ENCODE measurements at regions not wholly inside any gene's neighbourhood (a gene's known extent, or its start where the extent isn't known, plus 50 kb on each side); places are given as distances from the start of the nearest gene placed in this dataset.

DNA sequence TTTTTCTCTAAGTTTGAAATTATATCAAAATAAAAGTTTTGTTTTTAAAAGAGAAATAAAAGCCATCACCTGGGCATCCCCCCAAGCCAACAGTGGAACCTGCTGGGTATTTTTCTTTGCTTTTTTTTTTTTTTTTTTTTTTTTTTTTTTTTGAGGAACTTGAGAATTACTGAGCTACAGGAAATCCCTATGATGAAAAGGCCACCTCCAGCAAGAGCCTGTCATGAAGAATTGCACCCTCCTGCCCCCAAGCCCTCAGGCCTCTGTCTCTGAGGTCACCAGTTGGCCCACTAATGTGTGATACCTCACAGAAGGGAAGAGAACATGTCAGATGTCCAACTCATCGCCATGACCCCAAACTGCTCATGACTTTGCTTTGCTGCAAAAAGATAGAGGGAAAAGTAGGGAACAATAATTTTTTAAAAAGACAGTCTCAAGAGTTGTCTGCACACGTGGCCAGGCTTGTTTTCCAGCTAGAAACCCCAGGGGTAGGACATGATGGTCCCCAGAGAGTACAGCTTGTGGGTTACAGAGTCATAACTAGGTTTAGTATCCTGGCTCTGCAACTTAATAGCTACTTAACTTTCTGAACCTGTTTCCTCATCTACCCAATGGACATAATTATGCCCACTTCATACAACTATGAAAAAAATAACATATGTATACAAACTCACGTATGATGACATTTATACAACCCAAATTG, 124.3 kb upstream of the EGLN3 start:
- Histone ChIP-seq H3K27ac (ENCODE audit: low read depth, low read length) (no peak overlapping the region), H3K4me1 (ENCODE audit: control insufficient read depth, insufficient read depth, low read length) (no peaks in the 10 kb centered on the region), H3K4me3 (ENCODE audit: low read depth, low read length) (no peak overlapping the region), H3K27me3 (ENCODE audit: control insufficient read depth, insufficient read depth, low read length) (no peaks in the 10 kb centered on the region), H3K9ac (ENCODE audit: low read depth, low read length) (no peak overlapping the region), H3K9me3 (ENCODE audit: control insufficient read depth, insufficient read depth, low read length) (no peaks in the 10 kb centered on the region), H3K36me3 (ENCODE audit: control insufficient read depth, insufficient read depth, low read length) (no peaks in the 10 kb centered on the region)

- Histone ChIP-seq H3K27me3 (ENCODE audit: control insufficient read depth, insufficient read depth, low read length) (no peaks in the 10 kb centered on the region), H3K27ac (ENCODE audit: low read depth, low read length) (no peak overlapping the region), H3K9me3 (ENCODE audit: control insufficient read depth, insufficient read depth, low read length) (no peaks in the 10 kb centered on the region), H3K9ac (ENCODE audit: low read depth, low read length) (no peak overlapping the region), H3K4me1 (ENCODE audit: control insufficient read depth, insufficient read depth, low read length) (no peaks in the 10 kb centered on the region), H3K36me3 (ENCODE audit: control insufficient read depth, insufficient read depth, low read length) (no peaks in the 10 kb centered on the region), H3K4me3 (ENCODE audit: low read depth, low read length) (no peak overlapping the region)
These were observed 122.0 kb upstream of the EGLN3 start for GRCh38 chr14:34072921-34073320.

GRCh38 chr14:34072401-34072800, 121.5 kb upstream of the EGLN3 start:
- Histone ChIP-seq H3K4me1 (ENCODE audit: control insufficient read depth, insufficient read depth, low read length) (no peaks in the 10 kb centered on the region), H3K9ac (ENCODE audit: low read depth, low read length) (no peak overlapping the region), H3K27me3 (ENCODE audit: control insufficient read depth, insufficient read depth, low read length) (no peaks in the 10 kb centered on the region), H3K36me3 (ENCODE audit: control insufficient read depth, insufficient read depth, low read length) (no peaks in the 10 kb centered on the region), H3K9me3 (ENCODE audit: control insufficient read depth, insufficient read depth, low read length) (no peaks in the 10 kb centered on the region), H3K4me3 (ENCODE audit: low read depth, low read length) (no peak overlapping the region), H3K27ac (ENCODE audit: low read depth, low read length) (no peak overlapping the region)

DNA sequence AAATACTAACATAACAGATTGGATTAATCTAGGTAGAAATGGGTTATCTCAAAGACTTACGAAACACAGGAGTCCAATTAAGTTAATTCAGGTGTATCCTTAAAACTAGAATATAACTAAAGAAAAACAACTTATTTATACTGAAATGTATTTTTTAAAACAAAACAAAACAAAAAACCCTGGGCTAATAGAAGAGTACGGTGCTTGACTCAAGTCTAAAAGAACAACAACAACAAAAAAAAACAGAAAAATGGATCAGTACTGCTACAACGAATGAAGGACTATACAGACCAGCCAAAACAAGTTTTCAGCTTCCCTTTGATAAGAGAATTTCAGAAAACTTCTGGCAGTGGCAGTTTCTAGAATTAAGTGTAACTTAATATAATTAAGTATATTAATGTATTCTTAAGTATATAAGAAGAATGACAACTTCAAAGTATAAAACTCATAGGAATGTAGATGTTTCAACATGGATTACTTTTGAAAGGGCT, 120.1 kb upstream of the EGLN3 start:
- H3K9ac ChIP-seq (ENCODE audit: low read depth, low read length): no peak overlapping the region

GRCh38 chr14:34069854-34070582, 119.1 kb upstream of the EGLN3 start:
- H3K4me3 ChIP-seq (ENCODE audit: low read depth, low read length): no peak overlapping the region

More for the DNA sequence above, 120.1 kb upstream of the EGLN3 start:
- Histone ChIP-seq H3K27ac (ENCODE audit: low read depth, low read length) (no peak overlapping the region), H3K4me3 (ENCODE audit: low read depth, low read length) (no peak overlapping the region), H3K27me3 (ENCODE audit: control insufficient read depth, insufficient read depth, low read length) (no peaks in the 10 kb centered on the region), H3K4me1 (ENCODE audit: control insufficient read depth, insufficient read depth, low read length) (no peaks in the 10 kb centered on the region), H3K36me3 (ENCODE audit: control insufficient read depth, insufficient read depth, low read length) (no peaks in the 10 kb centered on the region), H3K9me3 (ENCODE audit: control insufficient read depth, insufficient read depth, low read length) (no peaks in the 10 kb centered on the region)

DNA sequence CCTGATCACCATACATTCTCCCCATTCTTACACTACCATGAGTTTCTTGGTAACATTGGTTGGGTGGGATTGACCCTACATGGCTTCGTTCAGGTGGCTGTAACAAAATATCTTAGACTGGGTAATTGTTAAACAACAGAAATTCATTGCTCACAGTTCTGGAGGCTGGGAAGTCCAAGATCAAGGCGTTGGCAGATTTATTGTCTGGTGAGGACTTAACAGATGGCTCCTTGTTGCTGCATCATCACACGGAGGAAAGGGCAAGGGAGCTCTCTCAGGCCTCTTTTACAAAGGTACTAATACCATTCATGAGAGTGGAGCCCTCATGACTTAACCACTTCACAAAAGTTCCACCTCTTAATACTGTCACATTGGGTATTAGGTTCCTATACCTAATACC, 116.7 kb upstream of the EGLN3 start:
- Histone ChIP-seq H3K36me3 (ENCODE audit: control insufficient read depth, insufficient read depth, low read length) (no peaks in the 10 kb centered on the region), H3K4me1 (ENCODE audit: control insufficient read depth, insufficient read depth, low read length) (no peaks in the 10 kb centered on the region), H3K4me3 (ENCODE audit: low read depth, low read length) (no peak overlapping the region), H3K9ac (ENCODE audit: low read depth, low read length) (no peak overlapping the region), H3K27me3 (ENCODE audit: control insufficient read depth, insufficient read depth, low read length) (no peaks in the 10 kb centered on the region), H3K27ac (ENCODE audit: low read depth, low read length) (no peak overlapping the region), H3K9me3 (ENCODE audit: control insufficient read depth, insufficient read depth, low read length) (no peaks in the 10 kb centered on the region)

More at GRCh38 chr14:34069854-34070582, 119.1 kb upstream of the EGLN3 start:
- H3K9ac ChIP-seq (ENCODE audit: low read depth, low read length): no peak overlapping the region
- no peaks in the 10 kb centered on the region for H3K27me3 ChIP-seq (ENCODE audit: control insufficient read depth, insufficient read depth, low read length)
- no peaks in the 10 kb centered on the region for H3K36me3 ChIP-seq (ENCODE audit: control insufficient read depth, insufficient read depth, low read length)
- H3K27ac ChIP-seq (ENCODE audit: low read depth, low read length): no peak overlapping the region
- H3K9me3 ChIP-seq (ENCODE audit: control insufficient read depth, insufficient read depth, low read length): no peaks in the 10 kb centered on the region
- H3K4me1 ChIP-seq (ENCODE audit: control insufficient read depth, insufficient read depth, low read length): no peaks in the 10 kb centered on the region

- H3K9me3 ChIP-seq (ENCODE audit: control insufficient read depth, insufficient read depth, low read length): no peaks in the 10 kb centered on the region
- H3K9ac ChIP-seq (ENCODE audit: low read depth, low read length): no peak overlapping the region
- no peaks in the 10 kb centered on the region for H3K36me3 ChIP-seq (ENCODE audit: control insufficient read depth, insufficient read depth, low read length)
- H3K4me3 ChIP-seq (ENCODE audit: low read depth, low read length): no peak overlapping the region
- H3K4me1 ChIP-seq (ENCODE audit: control insufficient read depth, insufficient read depth, low read length): peaks cover 5% of the 10 kb centered on the region; the same call in 1 of the 2 replicates
- peaks cover 8% of the 10 kb centered on the region for H3K27me3 ChIP-seq (ENCODE audit: control insufficient read depth, insufficient read depth, low read length)
- no peak overlapping the region for H3K27ac ChIP-seq (ENCODE audit: low read depth, low read length)
These were observed 115.0 kb upstream of the EGLN3 start for GRCh38 chr14:34065690-34066391.

GRCh38 chr14:34065236-34065635, 114.4 kb upstream of the EGLN3 start:
- Histone ChIP-seq H3K27me3 (ENCODE audit: control insufficient read depth, insufficient read depth, low read length) (peaks cover 13% of the 10 kb centered on the region), H3K36me3 (ENCODE audit: control insufficient read depth, insufficient read depth, low read length) (no peaks in the 10 kb centered on the region), H3K4me3 (ENCODE audit: low read depth, low read length) (no peak overlapping the region), H3K9ac (ENCODE audit: low read depth, low read length) (no peak overlapping the region), H3K4me1 (ENCODE audit: control insufficient read depth, insufficient read depth, low read length) (peaks cover 9% of the 10 kb centered on the region; the same call in 1 of the 2 replicates), H3K9me3 (ENCODE audit: control insufficient read depth, insufficient read depth, low read length) (no peaks in the 10 kb centered on the region), H3K27ac (ENCODE audit: low read depth, low read length) (no peak overlapping the region)

DNA sequence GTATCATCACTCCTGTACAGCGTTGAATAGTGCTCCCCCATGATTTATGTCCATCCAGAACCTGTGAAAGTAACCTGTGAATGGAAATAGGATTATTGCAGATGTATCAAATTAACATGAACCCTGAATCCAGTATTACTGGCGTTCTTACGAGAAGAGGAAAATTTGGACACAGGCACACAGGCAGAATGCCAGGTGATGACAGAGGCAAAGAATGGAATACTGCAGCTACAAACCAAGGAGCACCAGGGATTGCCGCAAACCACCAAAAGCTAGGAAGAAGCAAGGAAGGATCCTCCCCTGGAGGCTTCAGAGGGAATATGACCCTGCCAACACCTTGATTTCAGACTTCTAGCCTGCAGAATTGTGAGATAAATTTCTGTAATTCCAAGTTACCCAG, 113.5 kb upstream of the EGLN3 start:
- H3K4me3 ChIP-seq (ENCODE audit: low read depth, low read length): no peak overlapping the region
- no peaks in the 10 kb centered on the region for H3K9me3 ChIP-seq (ENCODE audit: control insufficient read depth, insufficient read depth, low read length)
- H3K36me3 ChIP-seq (ENCODE audit: control insufficient read depth, insufficient read depth, low read length): no peaks in the 10 kb centered on the region
- H3K4me1 ChIP-seq (ENCODE audit: control insufficient read depth, insufficient read depth, low read length): peaks cover 14% of the 10 kb centered on the region
- no peak overlapping the region for H3K27ac ChIP-seq (ENCODE audit: low read depth, low read length)
- H3K27me3 ChIP-seq (ENCODE audit: control insufficient read depth, insufficient read depth, low read length): peaks cover 19% of the 10 kb centered on the region
- H3K9ac ChIP-seq (ENCODE audit: low read depth, low read length): no peak overlapping the region

DNA sequence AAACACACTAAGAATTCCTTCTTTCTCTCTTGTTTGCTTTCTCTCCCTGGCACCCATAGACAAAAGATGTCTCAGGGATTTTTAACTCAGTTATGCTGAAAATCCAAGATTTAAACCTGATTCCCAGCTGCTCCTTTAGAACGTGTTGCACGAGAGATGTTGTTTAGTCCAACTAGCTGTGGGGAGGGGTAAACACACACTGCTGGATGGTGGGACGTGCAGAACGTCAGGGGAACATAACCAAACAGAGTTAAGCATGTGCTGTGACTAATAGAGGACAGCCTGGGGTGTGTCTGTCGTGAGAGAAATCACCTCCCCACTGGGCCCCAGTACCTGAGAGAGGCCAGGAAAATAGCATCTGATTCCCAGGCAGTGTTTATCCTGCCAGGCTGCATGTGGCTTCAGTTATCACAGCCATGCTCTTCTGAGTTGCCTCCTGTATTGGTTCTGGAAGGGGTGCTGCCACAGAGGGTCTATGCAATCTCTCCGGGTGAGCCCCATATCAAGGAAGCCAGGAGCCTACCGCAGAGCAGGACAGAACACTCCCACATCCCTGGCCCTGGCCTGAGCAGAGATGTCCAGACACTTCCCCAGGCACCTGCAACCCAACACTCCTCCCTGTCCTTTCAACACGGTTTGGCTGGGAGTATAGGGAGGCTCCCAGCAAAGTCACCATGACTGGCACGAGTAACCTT, 112.7 kb upstream of the EGLN3 start:
- H3K27ac ChIP-seq (ENCODE audit: low read depth, low read length): no peak overlapping the region
- no peak overlapping the region for H3K4me3 ChIP-seq (ENCODE audit: low read depth, low read length)
- no peaks in the 10 kb centered on the region for H3K36me3 ChIP-seq (ENCODE audit: control insufficient read depth, insufficient read depth, low read length)
- H3K27me3 ChIP-seq (ENCODE audit: control insufficient read depth, insufficient read depth, low read length): peaks cover 25% of the 10 kb centered on the region
- H3K9me3 ChIP-seq (ENCODE audit: control insufficient read depth, insufficient read depth, low read length): no peaks in the 10 kb centered on the region
- no peak overlapping the region for H3K9ac ChIP-seq (ENCODE audit: low read depth, low read length)
- peaks cover 14% of the 10 kb centered on the region for H3K4me1 ChIP-seq (ENCODE audit: control insufficient read depth, insufficient read depth, low read length)
